ENCODE measurements at regions not wholly inside any gene's neighbourhood (a gene's known extent, or its start where the extent isn't known, plus 50 kb on each side); places are given as distances from the start of the nearest gene placed in this dataset.

DNA sequence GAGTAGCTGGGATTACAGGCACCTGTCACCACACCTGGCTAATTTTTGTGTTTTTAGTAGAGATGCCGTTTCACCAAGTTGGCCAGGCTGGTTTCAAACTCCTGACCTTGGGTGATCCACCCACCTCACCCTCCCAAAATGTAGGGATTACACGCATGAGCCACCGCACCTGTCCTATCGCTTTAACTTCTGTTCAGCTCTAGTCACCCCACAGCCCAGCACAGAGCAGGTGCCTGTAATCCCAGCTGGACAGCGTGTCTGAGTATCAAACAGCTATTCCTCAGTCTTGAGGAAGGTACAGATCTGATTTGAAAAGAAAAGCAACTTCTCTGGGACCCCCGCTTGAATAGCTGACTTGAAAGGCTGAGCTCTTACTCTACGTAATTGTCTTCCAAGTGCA is 149.1 kb downstream of the CTTN start:
- Histone ChIP-seq H3K9ac (ENCODE audit: insufficient read depth, low read depth, low read length) (no peak overlapping the region), H3K4me2 (ENCODE audit: low read depth, low read length) (no peak overlapping the region), H3K4me1 (ENCODE audit: insufficient read depth, low read length) (no peaks in the 10 kb centered on the region), H3K27me3 (ENCODE audit: control insufficient read depth in 1 of 2, insufficient read depth in 2 of 2, low read length in 2 of 2) (no peaks in the 10 kb centered on the region), H3K79me2 (ENCODE audit: insufficient read depth, low read length) (no peaks in the 10 kb centered on the region), H4K20me1 (ENCODE audit: insufficient read depth, low read length) (peaks cover 3% of the 10 kb centered on the region; the same call in 1 of the 2 replicates), H3K9me3 (ENCODE audit: low read length) (no peaks in the 10 kb centered on the region), H3K4me3 (replicated peaks in 1 of 3; ENCODE audit: insufficient read depth in 1 of 3, low read depth in 2 of 3, low read length in 3 of 3) (no peak overlapping the region), H3K27ac (ENCODE audit: extremely low read length, insufficient read depth, low read length) (no peak overlapping the region), H3K36me3 (replicated peaks in 1 of 2; ENCODE audit: control insufficient read depth in 1 of 2, insufficient read depth in 2 of 2, low read length in 2 of 2) (no peaks in the 10 kb centered on the region; a peak in 1 of 5 replicates), H2AFZ (ENCODE audit: low read length) (no peak overlapping the region)
- POLR2A ChIA-PET = no interaction called here
- no TSS peak for BruUV-seq (replicated peaks)
- CTCF ChIA-PET (ENCODE audit: low intra/inter-chr PET ratio, low total read pairs) = no interaction called here
- 97% methylated on average over 7 of the region's 7 CpGs for WGBS (ENCODE audit: low lambda C conversion rate)
- in situ Hi-C loops (cut with HindIII; ENCODE audit: extremely low pct_ligation_motif_present, low pct_unique_long_range_greater_than_20kb) (no loop called here), intact Hi-C loops (cut with micrococcal nuclease; ENCODE audit: unreplicated experiment) (no loop called here)
- DNase-seq (ENCODE audit: low spot score) = no peak
- no peak for FAIRE-seq
- ATAC-seq = no peak
- TF ChIP-seq ZNF569 (CRISPR knock-in tag; IDR thresholded peaks at IDR 0.05; ENCODE audit: borderline replicate concordance) (no peak), ZNF160 (CRISPR knock-in tag; IDR thresholded peaks at IDR 0.05) (no peak), ZNF260 (CRISPR knock-in tag; IDR thresholded peaks at IDR 0.05; ENCODE audit: borderline replicate concordance, low read depth) (no peak), ARHGAP35 (CRISPR knock-in tag; IDR thresholded peaks at IDR 0.05; ENCODE audit: borderline replicate concordance) (no peak), ATAD3A (CRISPR knock-in tag; IDR thresholded peaks at IDR 0.05) (no peak)
- TF ChIP-seq, protein P1, sequence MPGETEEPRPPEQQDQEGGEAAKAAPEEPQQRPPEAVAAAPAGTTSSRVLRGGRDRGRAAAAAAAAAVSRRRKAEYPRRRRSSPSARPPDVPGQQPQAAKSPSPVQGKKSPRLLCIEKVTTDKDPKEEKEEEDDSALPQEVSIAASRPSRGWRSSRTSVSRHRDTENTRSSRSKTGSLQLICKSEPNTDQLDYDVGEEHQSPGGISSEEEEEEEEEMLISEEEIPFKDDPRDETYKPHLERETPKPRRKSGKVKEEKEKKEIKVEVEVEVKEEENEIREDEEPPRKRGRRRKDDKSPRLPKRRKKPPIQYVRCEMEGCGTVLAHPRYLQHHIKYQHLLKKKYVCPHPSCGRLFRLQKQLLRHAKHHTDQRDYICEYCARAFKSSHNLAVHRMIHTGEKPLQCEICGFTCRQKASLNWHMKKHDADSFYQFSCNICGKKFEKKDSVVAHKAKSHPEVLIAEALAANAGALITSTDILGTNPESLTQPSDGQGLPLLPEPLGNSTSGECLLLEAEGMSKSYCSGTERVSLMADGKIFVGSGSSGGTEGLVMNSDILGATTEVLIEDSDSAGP (CRISPR knock-in tag; IDR thresholded peaks at IDR 0.05; ENCODE audit: borderline replicate concordance) = no peak
- TF ChIP-seq, protein P2, sequence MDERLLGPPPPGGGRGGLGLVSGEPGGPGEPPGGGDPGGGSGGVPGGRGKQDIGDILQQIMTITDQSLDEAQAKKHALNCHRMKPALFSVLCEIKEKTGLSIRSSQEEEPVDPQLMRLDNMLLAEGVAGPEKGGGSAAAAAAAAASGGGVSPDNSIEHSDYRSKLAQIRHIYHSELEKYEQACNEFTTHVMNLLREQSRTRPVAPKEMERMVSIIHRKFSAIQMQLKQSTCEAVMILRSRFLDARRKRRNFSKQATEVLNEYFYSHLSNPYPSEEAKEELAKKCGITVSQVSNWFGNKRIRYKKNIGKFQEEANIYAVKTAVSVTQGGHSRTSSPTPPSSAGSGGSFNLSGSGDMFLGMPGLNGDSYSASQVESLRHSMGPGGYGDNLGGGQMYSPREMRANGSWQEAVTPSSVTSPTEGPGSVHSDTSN (CRISPR knock-in tag; IDR thresholded peaks at IDR 0.05) = no peak
- TF ChIP-seq, protein P3, sequence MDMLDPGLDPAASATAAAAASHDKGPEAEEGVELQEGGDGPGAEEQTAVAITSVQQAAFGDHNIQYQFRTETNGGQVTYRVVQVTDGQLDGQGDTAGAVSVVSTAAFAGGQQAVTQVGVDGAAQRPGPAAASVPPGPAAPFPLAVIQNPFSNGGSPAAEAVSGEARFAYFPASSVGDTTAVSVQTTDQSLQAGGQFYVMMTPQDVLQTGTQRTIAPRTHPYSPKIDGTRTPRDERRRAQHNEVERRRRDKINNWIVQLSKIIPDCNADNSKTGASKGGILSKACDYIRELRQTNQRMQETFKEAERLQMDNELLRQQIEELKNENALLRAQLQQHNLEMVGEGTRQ (IDR thresholded peaks at IDR 0.05; ENCODE audit: low read depth, low read length) = no peak
- TF ChIP-seq, protein P3 (CRISPR knock-in tag; IDR thresholded peaks at IDR 0.05; ENCODE audit: borderline replicate concordance) = no peak
- TF ChIP-seq, protein P4, sequence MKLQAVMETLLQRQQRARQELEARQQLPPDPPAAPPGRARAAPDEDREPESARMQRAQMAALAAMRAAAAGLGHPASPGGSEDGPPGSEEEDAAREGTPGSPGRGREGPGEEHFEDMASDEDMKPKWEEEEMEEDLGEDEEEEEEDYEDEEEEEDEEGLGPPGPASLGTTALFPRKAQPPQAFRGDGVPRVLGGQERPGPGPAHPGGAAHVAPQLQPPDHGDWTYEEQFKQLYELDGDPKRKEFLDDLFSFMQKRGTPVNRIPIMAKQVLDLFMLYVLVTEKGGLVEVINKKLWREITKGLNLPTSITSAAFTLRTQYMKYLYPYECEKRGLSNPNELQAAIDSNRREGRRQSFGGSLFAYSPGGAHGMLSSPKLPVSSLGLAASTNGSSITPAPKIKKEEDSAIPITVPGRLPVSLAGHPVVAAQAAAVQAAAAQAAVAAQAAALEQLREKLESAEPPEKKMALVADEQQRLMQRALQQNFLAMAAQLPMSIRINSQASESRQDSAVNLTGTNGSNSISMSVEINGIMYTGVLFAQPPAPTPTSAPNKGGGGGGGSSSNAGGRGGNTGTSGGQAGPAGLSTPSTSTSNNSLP (IDR thresholded peaks at IDR 0.05; ENCODE audit: low read depth, low read length) = no peak
